ENCODE measurements at regions not wholly inside any gene's neighbourhood (a gene's known extent, or its start where the extent isn't known, plus 50 kb on each side); places are given as distances from the start of the nearest gene placed in this dataset.

GRCh38 chr4:43241104-43241503 is 348.6 kb downstream of the GRXCR1 start:
- Histone ChIP-seq H3K4me3 (no peak overlapping the region), H3K27ac (no peak overlapping the region), H3K36me3 (ENCODE audit: low read depth, missing control alignments) (no peaks in the 10 kb centered on the region), H3K4me1 (no peaks in the 10 kb centered on the region), H3K27me3 (no peaks in the 10 kb centered on the region), H3K9me3 (no peaks in the 10 kb centered on the region)
- DNase-seq = no peak
- TF ChIP-seq POLR2A (IDR thresholded peaks at IDR 0.05) (no peak), CTCF (IDR thresholded peaks at IDR 0.05) (no peak)
- intact Hi-C loops (cut with DNase I; ENCODE audit: low total_unique reads) = no loop called here

GRCh38 chr4:43242606-43243005 is 350.1 kb downstream of the GRXCR1 start:
- H3K9me3 ChIP-seq = no peaks in the 10 kb centered on the region
- intact Hi-C loops (cut with DNase I; ENCODE audit: low total_unique reads) = no loop called here
- no peak for DNase-seq
- no peaks in the 10 kb centered on the region for H3K27me3 ChIP-seq
- H3K4me3 ChIP-seq = no peak overlapping the region
- whole genome bisulfite sequencing, 2 donors = 43 to 46% methylated on average over 2 of the region's 2 CpGs
- no peaks in the 10 kb centered on the region for H3K36me3 ChIP-seq (ENCODE audit: low read depth, missing control alignments)
- H3K27ac ChIP-seq = no peak overlapping the region
- TF ChIP-seq POLR2A (IDR thresholded peaks at IDR 0.05) (no peak), CTCF (IDR thresholded peaks at IDR 0.05) (no peak)
- no peaks in the 10 kb centered on the region for H3K4me1 ChIP-seq

- Histone ChIP-seq H3K27ac (no peak overlapping the region), H3K27me3 (no peaks in the 10 kb centered on the region), H3K4me1 (no peaks in the 10 kb centered on the region), H3K4me3 (no peak overlapping the region), H3K36me3 (ENCODE audit: low read depth, missing control alignments) (no peaks in the 10 kb centered on the region), H3K9me3 (no peaks in the 10 kb centered on the region)
- DNase-seq = no peak
- intact Hi-C loops (cut with DNase I; ENCODE audit: low total_unique reads) = no loop called here
- 91 to 92% methylated on average over 4 of the region's 4 CpGs for WGBS, 2 donors
- TF ChIP-seq CTCF (IDR thresholded peaks at IDR 0.05) (no peak), POLR2A (IDR thresholded peaks at IDR 0.05) (no peak)
Measured at GRCh38 chr4:43243433-43244116, 351.1 kb downstream of the GRXCR1 start.

GRCh38 chr4:43244688-43245382 is 352.3 kb downstream of the GRXCR1 start:
- Histone ChIP-seq H3K27ac (no peak overlapping the region), H3K4me1 (no peaks in the 10 kb centered on the region), H3K36me3 (ENCODE audit: low read depth, missing control alignments) (no peaks in the 10 kb centered on the region), H3K27me3 (no peaks in the 10 kb centered on the region), H3K9me3 (no peaks in the 10 kb centered on the region), H3K4me3 (no peak overlapping the region)
- TF ChIP-seq POLR2A (IDR thresholded peaks at IDR 0.05) = no peak
- WGBS, 2 donors = 52 to 59% methylated on average over 1 of the region's 1 CpG
- DNase-seq = no peak
- intact Hi-C loops (cut with DNase I; ENCODE audit: low total_unique reads) = no loop called here

GRCh38 chr4:43251841-43252240 is 359.3 kb downstream of the GRXCR1 start:
- H3K27ac ChIP-seq = no peak overlapping the region
- intact Hi-C loops (cut with DNase I; ENCODE audit: low total_unique reads) = no loop called here
- H3K36me3 ChIP-seq (ENCODE audit: low read depth, missing control alignments) = no peaks in the 10 kb centered on the region
- no peak for TF ChIP-seq POLR2A (IDR thresholded peaks at IDR 0.05)
- TF ChIP-seq CTCF (IDR thresholded peaks at IDR 0.05) = no peak
- H3K27me3 ChIP-seq = no peaks in the 10 kb centered on the region
- WGBS, 2 donors = 79 to 80% methylated on average over 2 of the region's 2 CpGs
- H3K9me3 ChIP-seq = no peaks in the 10 kb centered on the region
- DNase-seq = no peak
- no peaks in the 10 kb centered on the region for H3K4me1 ChIP-seq
- no peak overlapping the region for H3K4me3 ChIP-seq
